Body of pancreas (tissue), 4 donors: ENCODE measurements at regions not wholly inside any gene's neighbourhood (a gene's known extent, or its start where the extent isn't known, plus 50 kb on each side); places are given as distances from the start of the nearest gene placed in this dataset.

Source experiments
- ATAC-seq: fragments of 150-250 bp; one replicate; pipeline ENCODE4 v1.9.1; 2016
- DNase-seq, 4 donors: peaks; one replicate each; pipeline ENCODE4 v3.0.0-alpha.2; 2019
- H3K27ac ChIP-seq, 4 donors: fragments of 200-600 bp; sonication (generic); 1 replicate in 3 of 4; 2 replicates in 1 of 4; pipeline versions ENCODE4 v1.5.1 to v1.6.1; 2016 to 2019; ENCODE audit warnings: mild to moderate bottlenecking in 1 of 4, mixed read lengths in 1 of 4, moderate library complexity in 1 of 4
- H3K27me3 ChIP-seq, 2 donors: fragments of 200-600 bp; sonication (generic); one replicate each; pipeline ENCODE4 v1.6.0; 2016; ENCODE audit warnings: mild to moderate bottlenecking in 1 of 2
- H3K36me3 ChIP-seq, 2 donors: fragments of 200-600 bp; sonication (generic); replicated peaks in 1 of 2; 2 replicates each; pipeline ENCODE4 v1.5.1; 2016; ENCODE audit warnings: low read depth in 2 of 2; ENCODE audit not compliant: insufficient read depth in 1 of 2
- H3K4me1 ChIP-seq: fragments of 200-600 bp; sonication (generic); one replicate; pipeline ENCODE4 v1.6.0; 2016
- H3K4me3 ChIP-seq, 2 donors: fragments of 200-600 bp; sonication (generic); 1 replicate in 1 of 2; 2 replicates in 1 of 2; pipeline ENCODE4 v1.5.1; 2016 to 2019
- H3K9me3 ChIP-seq, 3 donors: fragments of 200-600 bp; sonication (generic); 1 replicate in 2 of 3; 2 replicates in 1 of 3; pipeline ENCODE4 v1.5.1; 2016
- POLR2A ChIP-seq, 3 donors: fragments of 450-650 bp; IDR thresholded peaks; one replicate each; pipeline ENCODE4 v1.6.1; 2016; ENCODE audit warnings: antibody characterized with exemption in 3 of 3, mild to moderate bottlenecking in 2 of 3
- WGBS, 2 donors: methylation state at CpG; one replicate each; pipeline ENCODE4 v1.1.5; 2017; 5-methylcytosine and 5-hydroxymethylcytosine counted together
- intact Hi-C: fragments of 100-400 bp; cut with DNase I; formaldehyde crosslinking; loops from one replicate; pipeline ENCODE4 v1.15.1; 2023
- TF ChIP-seq, protein P1 (sequence below), 7 experiments: fragments of 450-650 bp in 4 of 7; fragments of 200-600 bp in 3 of 7; sonication (generic) in 3 of 7; IDR thresholded peaks; one replicate each; pipeline ENCODE4 v1.5.1; 2016 to 2019; ENCODE audit warnings: antibody characterized with exemption in 7 of 7

DNA sequence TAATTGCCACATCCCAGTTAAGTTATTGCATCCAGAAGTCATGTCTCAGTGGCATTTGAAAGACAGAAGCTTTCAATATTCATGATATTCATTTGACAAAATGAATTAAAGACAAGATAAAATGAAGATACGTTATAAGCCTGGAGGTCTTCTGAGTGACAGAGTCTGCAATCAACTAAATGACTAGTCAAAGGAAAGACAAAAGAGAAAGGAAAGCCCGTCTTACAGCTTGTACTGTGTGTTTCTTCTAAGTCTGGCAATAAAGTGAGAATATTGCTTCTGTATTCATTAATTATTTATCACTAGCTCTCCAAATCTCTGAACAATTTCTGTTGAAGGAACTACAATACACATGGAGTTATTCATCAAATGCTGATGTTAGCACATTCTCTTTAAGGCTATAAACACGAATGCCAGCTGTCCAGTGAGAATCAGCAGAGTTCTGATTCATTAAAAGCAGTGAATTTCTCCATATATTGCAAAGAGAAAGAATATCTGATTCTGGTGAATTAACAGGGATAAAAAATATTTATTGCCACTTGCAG is 70.7 kb downstream of the ATXN7L3B start:
- no peak overlapping the region for H3K4me3 ChIP-seq
- no peak for ATAC-seq
- H3K36me3 ChIP-seq, result no peaks in the 10 kb centered on the region
- 51 to 61% methylated on average over 3 of the region's 3 CpGs for WGBS, 2 donors
- TF ChIP-seq, protein P1, sequence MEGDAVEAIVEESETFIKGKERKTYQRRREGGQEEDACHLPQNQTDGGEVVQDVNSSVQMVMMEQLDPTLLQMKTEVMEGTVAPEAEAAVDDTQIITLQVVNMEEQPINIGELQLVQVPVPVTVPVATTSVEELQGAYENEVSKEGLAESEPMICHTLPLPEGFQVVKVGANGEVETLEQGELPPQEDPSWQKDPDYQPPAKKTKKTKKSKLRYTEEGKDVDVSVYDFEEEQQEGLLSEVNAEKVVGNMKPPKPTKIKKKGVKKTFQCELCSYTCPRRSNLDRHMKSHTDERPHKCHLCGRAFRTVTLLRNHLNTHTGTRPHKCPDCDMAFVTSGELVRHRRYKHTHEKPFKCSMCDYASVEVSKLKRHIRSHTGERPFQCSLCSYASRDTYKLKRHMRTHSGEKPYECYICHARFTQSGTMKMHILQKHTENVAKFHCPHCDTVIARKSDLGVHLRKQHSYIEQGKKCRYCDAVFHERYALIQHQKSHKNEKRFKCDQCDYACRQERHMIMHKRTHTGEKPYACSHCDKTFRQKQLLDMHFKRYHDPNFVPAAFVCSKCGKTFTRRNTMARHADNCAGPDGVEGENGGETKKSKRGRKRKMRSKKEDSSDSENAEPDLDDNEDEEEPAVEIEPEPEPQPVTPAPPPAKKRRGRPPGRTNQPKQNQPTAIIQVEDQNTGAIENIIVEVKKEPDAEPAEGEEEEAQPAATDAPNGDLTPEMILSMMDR (IDR thresholded peaks at IDR 0.05), result no peak
- TF ChIP-seq POLR2A (IDR thresholded peaks at IDR 0.05), result no peak
- no peak overlapping the region for H3K27ac ChIP-seq
- H3K4me1 ChIP-seq, result no peaks in the 10 kb centered on the region
- intact Hi-C loops, result no loop called here
- no peaks in the 10 kb centered on the region for H3K27me3 ChIP-seq
- H3K9me3 ChIP-seq, result no peaks in the 10 kb centered on the region
- no peak for DNase-seq

DNA sequence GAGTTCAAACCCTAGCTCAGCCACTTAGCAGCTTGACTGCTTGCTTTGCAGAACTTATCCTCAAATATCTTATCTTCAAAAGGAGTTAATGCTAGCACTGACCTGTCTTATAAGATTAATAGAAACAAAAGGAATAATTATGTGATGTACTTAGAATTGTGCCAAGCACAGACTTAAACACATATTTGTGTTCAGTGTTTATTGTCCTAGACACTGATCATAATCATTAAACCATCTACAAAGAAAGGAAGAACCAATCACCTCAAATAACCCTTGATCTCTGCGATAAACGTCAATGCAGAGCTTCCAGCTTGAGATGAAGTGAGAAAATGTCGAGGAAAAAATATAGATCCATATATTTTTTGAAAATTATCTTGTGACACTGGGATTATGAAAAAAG is 73.1 kb downstream of the ATXN7L3B start:
- no peaks in the 10 kb centered on the region for H3K9me3 ChIP-seq
- H3K4me3 ChIP-seq, result no peak overlapping the region
- no peak for DNase-seq
- WGBS, 2 donors, result 66 to 69% methylated on average over 3 of the region's 3 CpGs
- no peak for TF ChIP-seq POLR2A (IDR thresholded peaks at IDR 0.05)
- TF ChIP-seq, protein P1 (IDR thresholded peaks at IDR 0.05), result no peak
- no peaks in the 10 kb centered on the region for H3K36me3 ChIP-seq
- H3K27ac ChIP-seq, result no peak overlapping the region
- intact Hi-C loops, result no loop called here
- no peak for ATAC-seq
- H3K4me1 ChIP-seq, result peaks cover 6% of the 10 kb centered on the region
- no peaks in the 10 kb centered on the region for H3K27me3 ChIP-seq

DNA sequence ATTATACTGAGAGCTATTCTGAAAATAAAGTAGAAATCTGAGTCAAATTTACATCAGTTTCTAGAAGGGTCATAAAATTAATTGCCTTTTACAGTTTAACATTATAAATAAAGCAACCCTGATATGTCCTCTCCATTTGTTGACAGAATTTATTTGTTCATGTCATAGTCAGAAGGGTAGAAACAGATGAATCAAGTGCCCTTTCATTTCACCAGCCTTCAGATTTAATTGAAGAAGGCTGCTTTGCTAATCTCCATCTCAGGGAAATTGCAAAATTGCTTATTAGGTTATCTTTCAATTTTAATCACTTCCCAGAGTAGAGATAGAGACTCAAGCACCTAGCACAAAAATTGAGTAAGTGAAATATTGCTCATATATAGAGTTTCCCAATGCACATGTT is 76.8 kb downstream of the ATXN7L3B start:
- Histone ChIP-seq H3K9me3 (no peaks in the 10 kb centered on the region), H3K27me3 (no peaks in the 10 kb centered on the region), H3K4me1 (peaks cover 6% of the 10 kb centered on the region), H3K27ac (no peak overlapping the region), H3K4me3 (no peak overlapping the region), H3K36me3 (no peaks in the 10 kb centered on the region)
- ATAC-seq (no peak), DNase-seq (no peak)
- intact Hi-C loops, result no loop called here
- TF ChIP-seq, protein P1 (IDR thresholded peaks at IDR 0.05), result no peak
- no peak for TF ChIP-seq POLR2A (IDR thresholded peaks at IDR 0.05)

DNA sequence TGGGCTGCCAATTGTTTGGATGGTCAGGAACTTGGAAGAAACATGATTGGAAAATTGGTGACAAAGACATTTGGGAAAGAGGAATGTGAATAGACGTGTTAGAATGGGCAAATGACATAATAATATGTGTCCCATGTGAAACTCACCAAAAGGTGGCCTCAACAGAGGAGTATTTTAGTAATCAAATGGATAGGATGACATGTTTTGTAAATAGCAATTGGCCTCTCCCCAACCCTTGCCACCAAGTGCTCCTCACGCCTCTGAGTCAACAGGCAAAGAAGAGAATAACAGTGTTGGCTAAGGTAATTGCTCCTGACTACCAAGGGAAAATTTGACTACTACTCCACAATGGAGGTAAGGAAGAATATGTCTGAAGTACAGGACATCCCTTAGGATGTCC is 81.4 kb downstream of the ATXN7L3B start:
- DNase-seq, result no peak
- Histone ChIP-seq H3K9me3 (no peaks in the 10 kb centered on the region), H3K36me3 (no peaks in the 10 kb centered on the region), H3K27ac (no peak overlapping the region), H3K4me1 (peaks cover 9% of the 10 kb centered on the region), H3K4me3 (no peak overlapping the region), H3K27me3 (no peaks in the 10 kb centered on the region)
- 57 to 59% methylated on average over 2 of the region's 2 CpGs for WGBS, 2 donors
- intact Hi-C loops, result no loop called here
- no peak for ATAC-seq
- TF ChIP-seq, protein P1 (IDR thresholded peaks at IDR 0.05), result no peak
- TF ChIP-seq POLR2A (IDR thresholded peaks at IDR 0.05), result no peak

DNA sequence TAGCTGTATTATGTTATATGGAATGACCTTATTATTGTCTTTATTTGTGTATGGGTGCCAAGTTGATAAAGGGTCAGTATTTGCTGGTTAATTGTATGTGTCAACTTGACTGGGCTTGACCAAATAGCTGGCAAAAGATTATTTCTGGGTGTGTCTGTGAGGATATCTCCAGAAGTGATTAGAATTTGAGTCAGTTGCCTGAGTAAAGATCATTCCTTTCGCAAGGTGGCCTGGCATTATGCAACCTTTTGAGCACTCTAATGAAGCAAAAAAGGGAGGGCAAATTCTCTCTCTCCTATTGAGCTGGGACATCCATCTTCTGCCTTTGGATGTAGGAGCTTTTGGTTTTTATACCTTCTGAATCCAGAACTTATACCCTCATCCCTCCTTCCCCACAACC is 82.2 kb downstream of the ATXN7L3B start:
- H3K27ac ChIP-seq, result no peak overlapping the region
- peak in 1 of 4 donors; percentile 5 for DNase-seq
- no peak for ATAC-seq
- H3K4me1 ChIP-seq, result peaks cover 3% of the 10 kb centered on the region
- TF ChIP-seq, protein P1 (IDR thresholded peaks at IDR 0.05), result no peak
- no peak for TF ChIP-seq POLR2A (IDR thresholded peaks at IDR 0.05)
- WGBS, 2 donors, result 36 to 47% methylated on average over 1 of the region's 1 CpG
- H3K27me3 ChIP-seq, result no peaks in the 10 kb centered on the region
- intact Hi-C loops, result no loop called here
- no peaks in the 10 kb centered on the region for H3K36me3 ChIP-seq
- no peaks in the 10 kb centered on the region for H3K9me3 ChIP-seq
- H3K4me3 ChIP-seq, result no peak overlapping the region
